ENCODE measurements at regions not wholly inside any gene's neighbourhood (a gene's known extent, or its start where the extent isn't known, plus 50 kb on each side); places are given as distances from the start of the nearest gene placed in this dataset.
"Not testable (repeated sequence)": the region's sequence is repeated elsewhere in the genome, so short reads cannot be mapped to it uniquely, and the experiment has no call there.

GRCh38 chr1:245010018-245010614 is 144.7 kb upstream of the KIF26B start:
- Histone ChIP-seq H3K36me3 (ENCODE audit: control insufficient read depth in 1 of 2, insufficient read depth in 2 of 2, low read length in 2 of 2) (no peaks in the 10 kb centered on the region), H3K9ac (ENCODE audit: low read depth in 1 of 2, low read length in 2 of 2) (no peak overlapping the region), H3K4me1 (ENCODE audit: control insufficient read depth in 1 of 2, insufficient read depth in 2 of 2, low read length in 2 of 2) (no peaks in the 10 kb centered on the region), H3K27me3 (ENCODE audit: control insufficient read depth in 1 of 2, insufficient read depth in 2 of 2, low read length in 2 of 2) (no peaks in the 10 kb centered on the region), H3K27ac (ENCODE audit: low read depth, low read length) (no peak overlapping the region), H3K4me3 (ENCODE audit: low read depth in 1 of 2, low read length in 2 of 2) (no peak overlapping the region), H3K9me3 (ENCODE audit: control insufficient read depth in 1 of 2, low read length in 2 of 2) (no peaks in the 10 kb centered on the region)

GRCh38 chr1:245008761-245009160 is 144.4 kb upstream of the HNRNPU start:
- H3K27ac ChIP-seq (ENCODE audit: low read depth, low read length), result no peak overlapping the region
- no peaks in the 10 kb centered on the region for H3K27me3 ChIP-seq (ENCODE audit: control insufficient read depth in 1 of 2, insufficient read depth in 2 of 2, low read length in 2 of 2)
- no peaks in the 10 kb centered on the region for H3K9me3 ChIP-seq (ENCODE audit: control insufficient read depth in 1 of 2, low read length in 2 of 2)
- H3K36me3 ChIP-seq (ENCODE audit: control insufficient read depth in 1 of 2, insufficient read depth in 2 of 2, low read length in 2 of 2), result no peaks in the 10 kb centered on the region
- no peaks in the 10 kb centered on the region for H3K4me1 ChIP-seq (ENCODE audit: control insufficient read depth in 1 of 2, insufficient read depth in 2 of 2, low read length in 2 of 2)
- no peak overlapping the region for H3K4me3 ChIP-seq (ENCODE audit: low read depth in 1 of 2, low read length in 2 of 2)
- H3K9ac ChIP-seq (ENCODE audit: low read depth in 1 of 2, low read length in 2 of 2), result no peak overlapping the region

GRCh38 chr1:245007852-245008251 is 143.5 kb upstream of the HNRNPU start:
- Histone ChIP-seq H3K27me3 (ENCODE audit: control insufficient read depth in 1 of 2, insufficient read depth in 2 of 2, low read length in 2 of 2) (no peaks in the 10 kb centered on the region), H3K36me3 (ENCODE audit: control insufficient read depth in 1 of 2, insufficient read depth in 2 of 2, low read length in 2 of 2) (no peaks in the 10 kb centered on the region), H3K27ac (ENCODE audit: low read depth, low read length) (no peak overlapping the region), H3K4me1 (ENCODE audit: control insufficient read depth in 1 of 2, insufficient read depth in 2 of 2, low read length in 2 of 2) (no peaks in the 10 kb centered on the region), H3K9me3 (ENCODE audit: control insufficient read depth in 1 of 2, low read length in 2 of 2) (no peaks in the 10 kb centered on the region), H3K4me3 (ENCODE audit: low read depth in 1 of 2, low read length in 2 of 2) (no peak overlapping the region), H3K9ac (ENCODE audit: low read depth in 1 of 2, low read length in 2 of 2) (no peak overlapping the region)

GRCh38 chr1:245003246-245003645 is 138.9 kb upstream of the HNRNPU start:
- no peak overlapping the region for H3K4me3 ChIP-seq (ENCODE audit: low read depth in 1 of 2, low read length in 2 of 2)
- H3K9me3 ChIP-seq (ENCODE audit: control insufficient read depth in 1 of 2, low read length in 2 of 2), result no peaks in the 10 kb centered on the region
- H3K36me3 ChIP-seq (ENCODE audit: control insufficient read depth in 1 of 2, insufficient read depth in 2 of 2, low read length in 2 of 2), result no peaks in the 10 kb centered on the region
- no peak overlapping the region for H3K9ac ChIP-seq (ENCODE audit: low read depth in 1 of 2, low read length in 2 of 2)
- H3K27ac ChIP-seq (ENCODE audit: low read depth, low read length), result no peak overlapping the region
- H3K4me1 ChIP-seq (ENCODE audit: control insufficient read depth in 1 of 2, insufficient read depth in 2 of 2, low read length in 2 of 2), result no peaks in the 10 kb centered on the region
- no peaks in the 10 kb centered on the region for H3K27me3 ChIP-seq (ENCODE audit: control insufficient read depth in 1 of 2, insufficient read depth in 2 of 2, low read length in 2 of 2)

GRCh38 chr1:245001252-245001651 is 136.9 kb upstream of the HNRNPU start:
- no peaks in the 10 kb centered on the region for H3K36me3 ChIP-seq (ENCODE audit: control insufficient read depth in 1 of 2, insufficient read depth in 2 of 2, low read length in 2 of 2)
- no peak overlapping the region for H3K27ac ChIP-seq (ENCODE audit: low read depth, low read length)
- no peak overlapping the region for H3K9ac ChIP-seq (ENCODE audit: low read depth in 1 of 2, low read length in 2 of 2)
- H3K9me3 ChIP-seq (ENCODE audit: control insufficient read depth in 1 of 2, low read length in 2 of 2), result no peaks in the 10 kb centered on the region
- no peaks in the 10 kb centered on the region for H3K4me1 ChIP-seq (ENCODE audit: control insufficient read depth in 1 of 2, insufficient read depth in 2 of 2, low read length in 2 of 2)
- H3K4me3 ChIP-seq (ENCODE audit: low read depth in 1 of 2, low read length in 2 of 2), result no peak overlapping the region
- H3K27me3 ChIP-seq (ENCODE audit: control insufficient read depth in 1 of 2, insufficient read depth in 2 of 2, low read length in 2 of 2), result no peaks in the 10 kb centered on the region

- Histone ChIP-seq H3K36me3 (ENCODE audit: control insufficient read depth in 1 of 2, insufficient read depth in 2 of 2, low read length in 2 of 2) (no peaks in the 10 kb centered on the region), H3K27me3 (ENCODE audit: control insufficient read depth in 1 of 2, insufficient read depth in 2 of 2, low read length in 2 of 2) (no peaks in the 10 kb centered on the region), H3K9me3 (ENCODE audit: control insufficient read depth in 1 of 2, low read length in 2 of 2) (no peaks in the 10 kb centered on the region), H3K4me1 (ENCODE audit: control insufficient read depth in 1 of 2, insufficient read depth in 2 of 2, low read length in 2 of 2) (no peaks in the 10 kb centered on the region), H3K4me3 (ENCODE audit: low read depth in 1 of 2, low read length in 2 of 2) (no peak overlapping the region), H3K9ac (ENCODE audit: low read depth in 1 of 2, low read length in 2 of 2) (no peak overlapping the region), H3K27ac (ENCODE audit: low read depth, low read length) (no peak overlapping the region)
Observed at GRCh38 chr1:245000872-245001188, 136.5 kb upstream of the HNRNPU start.

- H3K9ac ChIP-seq (ENCODE audit: low read depth in 1 of 2, low read length in 2 of 2); H3K27me3 ChIP-seq (ENCODE audit: control insufficient read depth in 1 of 2, insufficient read depth in 2 of 2, low read length in 2 of 2); H3K36me3 ChIP-seq (ENCODE audit: control insufficient read depth in 1 of 2, insufficient read depth in 2 of 2, low read length in 2 of 2): not testable (repeated sequence)
Observed at GRCh38 chr1:244999644-245000043, 135.3 kb upstream of the HNRNPU start.

GRCh38 chr1:244998717-244999346 is 134.5 kb upstream of the HNRNPU start:
- H3K36me3 ChIP-seq (ENCODE audit: control insufficient read depth in 1 of 2, insufficient read depth in 2 of 2, low read length in 2 of 2), result no peaks in the 10 kb centered on the region
- no peak overlapping the region for H3K9ac ChIP-seq (ENCODE audit: low read depth in 1 of 2, low read length in 2 of 2)
- no peaks in the 10 kb centered on the region for H3K27me3 ChIP-seq (ENCODE audit: control insufficient read depth in 1 of 2, insufficient read depth in 2 of 2, low read length in 2 of 2)
- H3K4me3 ChIP-seq (ENCODE audit: low read depth in 1 of 2, low read length in 2 of 2), result no peak overlapping the region
- H3K27ac ChIP-seq (ENCODE audit: low read depth, low read length), result no peak overlapping the region
- H3K9me3 ChIP-seq (ENCODE audit: control insufficient read depth in 1 of 2, low read length in 2 of 2), result no peaks in the 10 kb centered on the region
- H3K4me1 ChIP-seq (ENCODE audit: control insufficient read depth in 1 of 2, insufficient read depth in 2 of 2, low read length in 2 of 2), result no peaks in the 10 kb centered on the region

More at GRCh38 chr1:244999644-245000043, 135.3 kb upstream of the HNRNPU start:
- H3K9me3 ChIP-seq (ENCODE audit: control insufficient read depth in 1 of 2, low read length in 2 of 2); H3K4me1 ChIP-seq (ENCODE audit: control insufficient read depth in 1 of 2, insufficient read depth in 2 of 2, low read length in 2 of 2); H3K27ac ChIP-seq (ENCODE audit: low read depth, low read length); H3K4me3 ChIP-seq (ENCODE audit: low read depth in 1 of 2, low read length in 2 of 2): not testable (repeated sequence)

- Histone ChIP-seq H3K27ac (ENCODE audit: low read depth, low read length) (no peak overlapping the region), H3K4me3 (ENCODE audit: low read depth in 1 of 2, low read length in 2 of 2) (no peak overlapping the region), H3K36me3 (ENCODE audit: control insufficient read depth in 1 of 2, insufficient read depth in 2 of 2, low read length in 2 of 2) (no peaks in the 10 kb centered on the region), H3K9ac (ENCODE audit: low read depth in 1 of 2, low read length in 2 of 2) (no peak overlapping the region), H3K9me3 (ENCODE audit: control insufficient read depth in 1 of 2, low read length in 2 of 2) (no peaks in the 10 kb centered on the region), H3K27me3 (ENCODE audit: control insufficient read depth in 1 of 2, insufficient read depth in 2 of 2, low read length in 2 of 2) (no peaks in the 10 kb centered on the region), H3K4me1 (ENCODE audit: control insufficient read depth in 1 of 2, insufficient read depth in 2 of 2, low read length in 2 of 2) (no peaks in the 10 kb centered on the region)
Observed at GRCh38 chr1:244995602-244996400, 131.5 kb upstream of the HNRNPU start.

- H3K4me1 ChIP-seq (ENCODE audit: control insufficient read depth in 1 of 2, insufficient read depth in 2 of 2, low read length in 2 of 2), result no peaks in the 10 kb centered on the region
- no peak overlapping the region for H3K27ac ChIP-seq (ENCODE audit: low read depth, low read length)
- H3K9me3 ChIP-seq (ENCODE audit: control insufficient read depth in 1 of 2, low read length in 2 of 2), result no peaks in the 10 kb centered on the region
- H3K27me3 ChIP-seq (ENCODE audit: control insufficient read depth in 1 of 2, insufficient read depth in 2 of 2, low read length in 2 of 2), result no peaks in the 10 kb centered on the region
- H3K4me3 ChIP-seq (ENCODE audit: low read depth in 1 of 2, low read length in 2 of 2), result no peak overlapping the region
- no peak overlapping the region for H3K9ac ChIP-seq (ENCODE audit: low read depth in 1 of 2, low read length in 2 of 2)
- H3K36me3 ChIP-seq (ENCODE audit: control insufficient read depth in 1 of 2, insufficient read depth in 2 of 2, low read length in 2 of 2), result no peaks in the 10 kb centered on the region
Observed at GRCh38 chr1:244992833-244993232, 128.5 kb upstream of the HNRNPU start.
